Mesenchymal stem cell (in vitro differentiated cells and primary cell): ENCODE measurements at regions not wholly inside any gene's neighbourhood (a gene's known extent, or its start where the extent isn't known, plus 50 kb on each side); places are given as distances from the start of the nearest gene placed in this dataset.

Experiments
- DNase-seq: peaks from one replicate; pipeline ENCODE4 v3.0.0-alpha.2; 2013
- H2AFZ ChIP-seq: one replicate; pipeline ENCODE4 v1.6.1; 2013; ENCODE audit warnings: low read depth, mild to moderate bottlenecking, control low read depth, inconsistent platforms, low read length, moderate library complexity
- H2AK5ac ChIP-seq: 2 replicates; pipeline ENCODE4 v1.6.1; 2013; ENCODE audit warnings: low read length, moderate library complexity, mild to moderate bottlenecking, inconsistent platforms; ENCODE audit not compliant: severe bottlenecking
- H2BK120ac ChIP-seq: one replicate; pipeline ENCODE4 v1.6.1; 2013; ENCODE audit warnings: low read depth, mild to moderate bottlenecking, inconsistent platforms, low read length, moderate library complexity
- H2BK12ac ChIP-seq, 2 experiments: one replicate each; pipeline ENCODE4 v1.6.1; 2013; ENCODE audit warnings: inconsistent platforms in 2 of 2, low read length in 2 of 2, mild to moderate bottlenecking in 2 of 2, moderate library complexity in 2 of 2, control low read depth in 1 of 2
- H2BK15ac ChIP-seq: one replicate; pipeline ENCODE4 v1.6.1; 2013; ENCODE audit warnings: mild to moderate bottlenecking, low read depth, inconsistent platforms; ENCODE audit not compliant: poor library complexity, severe bottlenecking
- H2BK5ac ChIP-seq: 2 replicates; pipeline ENCODE4 v1.6.1; 2013; ENCODE audit warnings: low read depth, mild to moderate bottlenecking, low read length, control low read depth, inconsistent platforms; ENCODE audit not compliant: poor library complexity, severe bottlenecking
- H3K14ac ChIP-seq, 2 experiments: one replicate each; pipeline ENCODE4 v1.6.1; 2013; ENCODE audit warnings: inconsistent platforms in 2 of 2, low read length in 2 of 2, control low read depth in 1 of 2, mild to moderate bottlenecking in 1 of 2, moderate library complexity in 1 of 2
- H3K18ac ChIP-seq, 2 experiments: one replicate each; pipeline ENCODE4 v1.6.1; 2013; ENCODE audit warnings: inconsistent platforms in 2 of 2, low read length in 2 of 2, control low read depth in 1 of 2, low read depth in 1 of 2, mild to moderate bottlenecking in 1 of 2
- H3K23ac ChIP-seq, 2 experiments: one replicate each; pipeline ENCODE4 v1.6.1; 2013; ENCODE audit warnings: inconsistent platforms in 2 of 2, low read length in 2 of 2, mild to moderate bottlenecking in 2 of 2, moderate library complexity in 2 of 2, control low read depth in 1 of 2
- H3K27ac ChIP-seq: 2 replicates; pipeline ENCODE4 v1.5.1; 2013; ENCODE audit warnings: mild to moderate bottlenecking, moderate library complexity, low read length, control low read depth, inconsistent platforms; ENCODE audit not compliant: poor library complexity, severe bottlenecking
- H3K27me3 ChIP-seq, 2 experiments: 2 replicates each; pipeline versions ENCODE4 v1.6.1 to v1.7.0; 2013; ENCODE audit warnings: low read length in 2 of 2, mild to moderate bottlenecking in 2 of 2, moderate library complexity in 2 of 2, control low read depth in 1 of 2, inconsistent platforms in 1 of 2; ENCODE audit not compliant: control insufficient read depth in 1 of 2, insufficient read depth in 1 of 2
- H3K36me3 ChIP-seq, 2 experiments: 2 replicates each; pipeline versions ENCODE4 v1.6.1 to v1.7.0; 2013; ENCODE audit warnings: low read length in 2 of 2, control low read depth in 1 of 2, inconsistent platforms in 1 of 2, low read depth in 1 of 2, mild to moderate bottlenecking in 1 of 2; ENCODE audit not compliant: insufficient read depth in 2 of 2, control insufficient read depth in 1 of 2
- H3K4ac ChIP-seq, 2 experiments: one replicate each; pipeline ENCODE4 v1.6.1; 2013; ENCODE audit warnings: inconsistent platforms in 2 of 2, low read length in 2 of 2, mild to moderate bottlenecking in 2 of 2, moderate library complexity in 2 of 2, control low read depth in 1 of 2, low read depth in 1 of 2
- H3K4me1 ChIP-seq: 2 replicates; pipeline ENCODE4 v1.6.1; 2013; ENCODE audit warnings: low read depth, low read length, control low read depth; ENCODE audit not compliant: control insufficient read depth, insufficient read depth
- H3K4me2 ChIP-seq: 2 replicates; pipeline ENCODE4 v1.6.1; 2013; ENCODE audit warnings: low read length, mild to moderate bottlenecking, inconsistent platforms; ENCODE audit not compliant: poor library complexity, severe bottlenecking
- H3K4me3 ChIP-seq, 2 experiments: 2 replicates each; pipeline versions ENCODE4 v1.5.1 to v1.7.0; 2013; ENCODE audit warnings: low read length in 2 of 2, mild to moderate bottlenecking in 2 of 2, control low read depth in 1 of 2, low read depth in 1 of 2; ENCODE audit not compliant: insufficient read depth in 1 of 2
- H3K79me1 ChIP-seq: replicated peaks from 2 replicates; pipeline ENCODE4 v1.6.1; 2013; ENCODE audit warnings: mild to moderate bottlenecking, control low read depth, low read length, inconsistent platforms; ENCODE audit not compliant: poor library complexity, severe bottlenecking
- H3K9ac ChIP-seq: 2 replicates; pipeline ENCODE4 v1.7.0; 2013; ENCODE audit warnings: mild to moderate bottlenecking, low read length, moderate library complexity
- H3K9me3 ChIP-seq: 2 replicates; pipeline ENCODE4 v1.7.0; 2013; ENCODE audit warnings: mild to moderate bottlenecking, low read length; ENCODE audit not compliant: control insufficient read depth
- H4K8ac ChIP-seq: one replicate; pipeline ENCODE4 v1.6.1; 2013; ENCODE audit warnings: inconsistent platforms, mild to moderate bottlenecking, low read length, moderate library complexity
- H4K91ac ChIP-seq: one replicate; pipeline ENCODE4 v1.6.1; 2013; ENCODE audit warnings: mild to moderate bottlenecking, low read length, inconsistent platforms
- WGBS: methylation state at CpG from one replicate; pipeline ENCODE4 v1.1.7; 2013; ENCODE audit warnings: mixed read lengths; 5-methylcytosine and 5-hydroxymethylcytosine counted together

GRCh38 chr7:95684505-95684904, 87.8 kb upstream of the DYNC1I1 start:
- peak; percentile 50 for DNase-seq
- H3K9ac ChIP-seq, result peak overlapping the region; percentile 4
- H3K27ac ChIP-seq, result no peak overlapping the region
- H2BK15ac ChIP-seq, result no peak overlapping the region
- no peak overlapping the region for H4K8ac ChIP-seq
- H4K91ac ChIP-seq, result no peak overlapping the region
- no peaks in the 10 kb centered on the region for H3K79me1 ChIP-seq
- H3K36me3 ChIP-seq, result no peaks in the 10 kb centered on the region
- WGBS, result 50% methylated on average over 1 of the region's 2 CpGs
- no peak overlapping the region for H3K4me2 ChIP-seq
- H2BK5ac ChIP-seq, result no peak overlapping the region
- H3K23ac ChIP-seq, result no peak overlapping the region
- no peaks in the 10 kb centered on the region for H3K27me3 ChIP-seq
- H2AFZ ChIP-seq, result no peak overlapping the region
- H2AK5ac ChIP-seq, result no peak overlapping the region
- no peak overlapping the region for H3K14ac ChIP-seq
- H3K4ac ChIP-seq, result no peak overlapping the region
- no peak overlapping the region for H2BK120ac ChIP-seq
- H3K9me3 ChIP-seq, result no peaks in the 10 kb centered on the region
- H3K4me1 ChIP-seq, result no peaks in the 10 kb centered on the region
- no peak overlapping the region for H3K18ac ChIP-seq
- no peak overlapping the region for H2BK12ac ChIP-seq
- no peak overlapping the region for H3K4me3 ChIP-seq

GRCh38 chr7:95684037-95684436, 87.7 kb upstream of the PDK4 start:
- H3K27me3 ChIP-seq, result no peaks in the 10 kb centered on the region
- no peaks in the 10 kb centered on the region for H3K4me1 ChIP-seq
- H2BK120ac ChIP-seq, result no peak overlapping the region
- H3K23ac ChIP-seq, result no peak overlapping the region
- H3K18ac ChIP-seq, result no peak overlapping the region
- H3K9ac ChIP-seq, result peak overlapping the region; percentile 4
- H3K14ac ChIP-seq, result no peak overlapping the region
- DNase-seq, result peak; percentile 52
- H4K91ac ChIP-seq, result no peak overlapping the region
- no peak overlapping the region for H3K4me3 ChIP-seq
- H3K9me3 ChIP-seq, result no peaks in the 10 kb centered on the region
- H2AK5ac ChIP-seq, result no peak overlapping the region
- H3K4ac ChIP-seq, result no peak overlapping the region
- WGBS, result 80% methylated on average over 1 of the region's 2 CpGs
- H3K36me3 ChIP-seq, result no peaks in the 10 kb centered on the region
- H2BK15ac ChIP-seq, result no peak overlapping the region
- H4K8ac ChIP-seq, result no peak overlapping the region
- no peak overlapping the region for H2BK12ac ChIP-seq
- no peaks in the 10 kb centered on the region for H3K79me1 ChIP-seq
- H3K27ac ChIP-seq, result no peak overlapping the region
- H2BK5ac ChIP-seq, result no peak overlapping the region
- no peak overlapping the region for H3K4me2 ChIP-seq
- H2AFZ ChIP-seq, result no peak overlapping the region

GRCh38 chr7:95682913-95683312, 86.6 kb upstream of the PDK4 start:
- H3K9ac ChIP-seq, result no peak overlapping the region
- H3K4me2 ChIP-seq, result no peak overlapping the region
- no peak overlapping the region for H3K4me3 ChIP-seq
- no peak overlapping the region for H2AFZ ChIP-seq
- no peaks in the 10 kb centered on the region for H3K79me1 ChIP-seq
- H3K18ac ChIP-seq, result no peak overlapping the region
- peak overlapping the region in 1 of 2 experiments; percentile 45 for H2BK12ac ChIP-seq
- no peaks in the 10 kb centered on the region for H3K9me3 ChIP-seq
- no peak overlapping the region for H2BK120ac ChIP-seq
- no peak overlapping the region for H4K8ac ChIP-seq
- H2BK5ac ChIP-seq, result no peak overlapping the region
- no peak overlapping the region for H2BK15ac ChIP-seq
- H3K14ac ChIP-seq, result no peak overlapping the region
- no peaks in the 10 kb centered on the region for H3K27me3 ChIP-seq
- no peaks in the 10 kb centered on the region for H3K4me1 ChIP-seq
- H3K4ac ChIP-seq, result no peak overlapping the region
- no peaks in the 10 kb centered on the region for H3K36me3 ChIP-seq
- WGBS, result 79% methylated on average over 2 of the region's 3 CpGs
- no peak overlapping the region for H2AK5ac ChIP-seq
- no peak overlapping the region for H3K23ac ChIP-seq
- DNase-seq, result no peak
- H4K91ac ChIP-seq, result no peak overlapping the region
- no peak overlapping the region for H3K27ac ChIP-seq

GRCh38 chr7:95676691-95677090, 80.4 kb upstream of the PDK4 start:
- H3K27me3 ChIP-seq, result no peaks in the 10 kb centered on the region
- WGBS, result 100% methylated on average over 2 of the region's 3 CpGs

More at GRCh38 chr7:95676691-95677090, 80.4 kb upstream of the PDK4 start:
- no peak overlapping the region for H4K91ac ChIP-seq
- no peak overlapping the region for H3K9ac ChIP-seq
- H3K27ac ChIP-seq, result no peak overlapping the region
- no peak overlapping the region for H3K4me3 ChIP-seq
- H3K4ac ChIP-seq, result no peak overlapping the region
- no peak overlapping the region for H2BK15ac ChIP-seq
- H2BK12ac ChIP-seq, result no peak overlapping the region
- no peaks in the 10 kb centered on the region for H3K79me1 ChIP-seq
- no peak overlapping the region for H2AK5ac ChIP-seq
- no peak overlapping the region for H2AFZ ChIP-seq
- no peak overlapping the region for H3K23ac ChIP-seq
- no peaks in the 10 kb centered on the region for H3K9me3 ChIP-seq
- no peaks in the 10 kb centered on the region for H3K36me3 ChIP-seq
- H4K8ac ChIP-seq, result no peak overlapping the region
- H2BK5ac ChIP-seq, result no peak overlapping the region
- no peak overlapping the region for H3K14ac ChIP-seq
- no peak for DNase-seq
- H3K18ac ChIP-seq, result no peak overlapping the region
- H2BK120ac ChIP-seq, result no peak overlapping the region
- no peak overlapping the region for H3K4me2 ChIP-seq
- no peaks in the 10 kb centered on the region for H3K4me1 ChIP-seq
